IMR-90 (cell line): ENCODE measurements at regions not wholly inside any gene's neighbourhood (a gene's known extent, or its start where the extent isn't known, plus 50 kb on each side); places are given as distances from the start of the nearest gene placed in this dataset.

ENCODE experiments used
- ATAC-seq: fragments of 200-7000 bp; cut with Tn5 transposase; 2 replicates; pipeline ENCODE4 v1.9.1; 2020; ENCODE audit warnings: low read depth, mild to moderate bottlenecking, moderate library complexity
- BruUV-seq: library from RNA; stranded (reverse); fragments of 400-500 nt; replicated peaks from 2 replicates; lab custom pipeline; 2021; lab: Mats Ljungman, UMichigan
- CTCF ChIA-PET: fragments of 300-600 bp; formaldehyde crosslinking; extraction: SDS; loops from one replicate; lab custom pipeline; 2021; ENCODE audit warnings: antibody characterized with exemption; lab: Yijun Ruan, JAX
- POLR2A ChIA-PET: fragments of 300-600 bp; sonication (Branson Sonifier 250); formaldehyde crosslinking; loops from one replicate; lab custom pipeline; 2022; ENCODE audit warnings: antibody characterized with exemption; ENCODE audit not compliant: unreplicated experiment; lab: Charles Lee
- DNase-seq: peaks from one replicate; pipeline ENCODE4 v3.0.0; 2013
- H2AFZ ChIP-seq: replicated peaks from 2 replicates; pipeline ENCODE3; 2013; ENCODE audit warnings: low read length, mild to moderate bottlenecking; ENCODE audit not compliant: poor library complexity
- H2AK5ac ChIP-seq: 2 replicates; pipeline ENCODE4 v1.6.1; 2013; ENCODE audit warnings: low read depth, low read length, inconsistent platforms
- H2AK9ac ChIP-seq: replicated peaks from 2 replicates; pipeline ENCODE3; 2013; ENCODE audit warnings: mild to moderate bottlenecking, low read depth, low read length, moderate library complexity; ENCODE audit not compliant: poor library complexity
- H2BK120ac ChIP-seq: 2 replicates; pipeline ENCODE4 v1.6.1; 2013; ENCODE audit warnings: low read depth, low read length, inconsistent platforms
- H2BK15ac ChIP-seq: 3 replicates; pipeline ENCODE4 v1.6.1; 2013; ENCODE audit warnings: low read depth, low read length, inconsistent platforms
- H2BK20ac ChIP-seq: 2 replicates; pipeline ENCODE4 v1.6.1; 2013; ENCODE audit warnings: low read depth, mild to moderate bottlenecking, inconsistent platforms, low read length, moderate library complexity
- H2BK5ac ChIP-seq: 2 replicates; pipeline ENCODE4 v1.6.1; 2013; ENCODE audit warnings: mild to moderate bottlenecking, low read depth, low read length, inconsistent platforms; ENCODE audit not compliant: poor library complexity, severe bottlenecking
- H3K14ac ChIP-seq: replicated peaks from 2 replicates; pipeline ENCODE4 v1.6.1; 2013; ENCODE audit warnings: low read depth, low read length, inconsistent platforms
- H3K18ac ChIP-seq: 2 replicates; pipeline ENCODE4 v1.6.1; 2013; ENCODE audit warnings: low read depth, low read length, control low read depth
- H3K23ac ChIP-seq: 2 replicates; pipeline ENCODE4 v1.6.1; 2013; ENCODE audit warnings: low read depth, low read length, inconsistent platforms
- H3K27ac ChIP-seq: 2 replicates; pipeline ENCODE4 v1.5.1; 2013; ENCODE audit warnings: mild to moderate bottlenecking, control low read depth, low read length; ENCODE audit not compliant: insufficient read depth
- H3K27me3 ChIP-seq: 2 replicates; pipeline ENCODE4 v1.6.1; 2013; ENCODE audit warnings: low read length; ENCODE audit not compliant: control insufficient read depth, insufficient read depth
- H3K36me3 ChIP-seq: 2 replicates; pipeline ENCODE4 v1.6.1; 2013; ENCODE audit warnings: low read length, mixed read lengths; ENCODE audit not compliant: control insufficient read depth, insufficient read depth
- H3K4ac ChIP-seq: 2 replicates; pipeline ENCODE4 v1.6.1; 2013; ENCODE audit warnings: low read depth, low read length, inconsistent platforms
- H3K4me1 ChIP-seq: 2 replicates; pipeline ENCODE4 v1.6.1; 2013; ENCODE audit warnings: low read length, mixed read lengths; ENCODE audit not compliant: control insufficient read depth, insufficient read depth
- H3K4me2 ChIP-seq: 2 replicates; pipeline ENCODE4 v1.6.1; 2013; ENCODE audit warnings: low read depth, mild to moderate bottlenecking, control low read depth, low read length, moderate library complexity
- H3K4me3 ChIP-seq: 2 replicates; pipeline ENCODE4 v1.5.1; 2013; ENCODE audit warnings: low read depth, mild to moderate bottlenecking, control low read depth, low read length, moderate library complexity; ENCODE audit not compliant: insufficient read depth
- H3K56ac ChIP-seq: 2 replicates; pipeline ENCODE4 v1.6.1; 2013; ENCODE audit warnings: low read length, inconsistent platforms; ENCODE audit not compliant: insufficient read depth; ENCODE audit errors: extremely low read depth
- H3K79me1 ChIP-seq, 2 experiments: 2 replicates each; pipeline ENCODE4 v1.6.1; 2013; ENCODE audit warnings: low read length in 2 of 2, inconsistent platforms in 1 of 2, low read depth in 1 of 2
- H3K9ac ChIP-seq: 2 replicates; pipeline ENCODE4 v1.6.1; 2013; ENCODE audit warnings: low read depth, low read length, control low read depth
- H3K9me1 ChIP-seq: 2 replicates; pipeline ENCODE4 v1.6.1; 2013; ENCODE audit warnings: low read length, inconsistent platforms; ENCODE audit not compliant: insufficient read depth
- H3K9me3 ChIP-seq: 2 replicates; pipeline ENCODE4 v1.6.1; 2013; ENCODE audit warnings: low read length; ENCODE audit not compliant: control insufficient read depth, insufficient read depth
- H4K20me1 ChIP-seq: 2 replicates; pipeline ENCODE4 v1.6.1; 2013; ENCODE audit warnings: low read length, inconsistent platforms; ENCODE audit not compliant: insufficient read depth
- H4K5ac ChIP-seq: 2 replicates; pipeline ENCODE4 v1.6.1; 2013; ENCODE audit warnings: mild to moderate bottlenecking, low read depth, low read length, control low read depth
- H4K8ac ChIP-seq, 2 experiments: 2 replicates each; pipeline ENCODE4 v1.6.1; 2013; ENCODE audit warnings: low read depth in 2 of 2, low read length in 2 of 2, control low read depth in 1 of 2, inconsistent platforms in 1 of 2
- H4K91ac ChIP-seq: 2 replicates; pipeline ENCODE4 v1.6.1; 2013; ENCODE audit warnings: low read depth, low read length, inconsistent platforms; ENCODE audit not compliant: insufficient read depth
- BHLHE40 ChIP-seq: fragments of 150-350 bp; IDR thresholded peaks from 2 replicates; pipeline ENCODE4 v1.6.1; 2016; ENCODE audit warnings: mild to moderate bottlenecking, low read depth, low read length
- FOS ChIP-seq: fragments of 150-350 bp; IDR thresholded peaks from 2 replicates; pipeline ENCODE4 v1.6.1; 2016; ENCODE audit warnings: low read depth, low read length
- MAZ ChIP-seq: IDR thresholded peaks from 2 replicates; pipeline ENCODE4 v1.6.1; 2012; ENCODE audit warnings: low read depth, mild to moderate bottlenecking, low read length, improper control_type of control experiment, moderate library complexity, borderline replicate concordance
- MXI1 ChIP-seq: IDR thresholded peaks from 2 replicates; pipeline ENCODE4 v1.6.1; 2012; ENCODE audit warnings: low read depth, mild to moderate bottlenecking, low read length, moderate library complexity, borderline replicate concordance
- POLR2A ChIP-seq: IDR thresholded peaks from 2 replicates; pipeline ENCODE4 v1.6.1; 2012; ENCODE audit warnings: mild to moderate bottlenecking, low read depth, low read length
- WGBS, 2 experiments: methylation state at CpG; one replicate each; pipeline versions ENCODE4 v1.1.5 to v1.1.7; 2013; ENCODE audit warnings: missing lambda C conversion rate in 2 of 2; ENCODE audit not compliant: insufficient read length in 1 of 2; ENCODE audit errors: extremely low coverage in 2 of 2; 5-methylcytosine and 5-hydroxymethylcytosine counted together
- dilution Hi-C: fragments of 300-500 bp; cut with HindIII; formaldehyde crosslinking; loops from one replicate; pipeline ENCODE4 v1.14.3; 2018; ENCODE audit warnings: low sequenced_read_pairs; ENCODE audit not compliant: unreplicated experiment
- in situ Hi-C: fragments of 300-500 bp; cut with MboI; formaldehyde crosslinking; loops from 3 replicates; pipeline ENCODE4 v1.14.3; 2019; ENCODE audit warnings: low sequenced_read_pairs, inconsistent platforms, mixed read lengths
- intact Hi-C: fragments of 100-400 bp; cut with micrococcal nuclease; formaldehyde crosslinking; loops from 2 replicates; pipeline ENCODE4 v1.10.0; 2022
- TF ChIP-seq, protein P1 (sequence below): fragments of 150-350 bp; IDR thresholded peaks from 2 replicates; pipeline ENCODE4 v1.6.1; 2016; ENCODE audit warnings: low read depth, mild to moderate bottlenecking, low read length, moderate library complexity, borderline replicate concordance
- TF ChIP-seq, protein P2 (sequence below): conservative IDR thresholded peaks from 2 replicates; pipeline ENCODE4 v1.5.1; 2012; ENCODE audit warnings: mild to moderate bottlenecking, low read depth, low read length, improper control_type of control experiment
- TF ChIP-seq, protein P3 (sequence below): fragments of 150-350 bp; IDR thresholded peaks from 2 replicates; pipeline ENCODE4 v1.6.1; 2017; ENCODE audit warnings: mild to moderate bottlenecking, antibody characterized with exemption, low read length, low read depth

DNA sequence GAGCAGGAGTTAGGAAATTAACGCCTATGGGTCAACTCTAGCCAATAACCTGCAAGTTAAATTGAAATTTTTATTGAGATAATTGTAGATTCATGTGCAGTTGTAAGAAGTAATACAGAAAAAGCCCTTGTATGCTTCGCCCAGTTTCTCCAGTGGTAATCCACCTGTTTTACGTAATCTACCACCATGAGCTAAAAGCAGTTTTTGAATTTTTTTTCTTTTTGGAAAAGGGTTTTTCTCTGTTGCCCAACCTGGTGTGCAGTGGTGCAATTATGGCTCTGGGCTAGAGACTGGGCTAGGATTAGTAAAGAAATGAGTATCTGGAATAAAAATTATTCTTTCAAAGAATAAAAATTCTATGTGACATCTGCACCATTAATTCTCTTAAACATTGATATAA lies 116.2 kb downstream of the ZFP64 start:
- H3K18ac ChIP-seq: no peak overlapping the region

More for the DNA sequence above, 116.2 kb downstream of the ZFP64 start:
- Histone ChIP-seq H3K27me3 (no peaks in the 10 kb centered on the region), H3K27ac (no peak overlapping the region), H3K36me3 (no peaks in the 10 kb centered on the region; the same call in 1 of the 2 replicates), H4K91ac (no peak overlapping the region), H2AK9ac (no peak overlapping the region), H3K23ac (no peak overlapping the region), H3K9ac (no peak overlapping the region), H3K14ac (no peak overlapping the region), H2AK5ac (no peak overlapping the region), H4K20me1 (no peaks in the 10 kb centered on the region), H3K56ac (no peak overlapping the region), H3K9me1 (0 out of 2 replicates have a peak, but pooled peaks cover 3% of the 10 kb centered on the region), H4K5ac (no peak overlapping the region), H2BK5ac (no peak overlapping the region), H2BK15ac (no peak overlapping the region), H2BK20ac (no peak overlapping the region), H3K4me2 (no peak overlapping the region), H3K9me3 (peaks cover 3% of the 10 kb centered on the region; the same call in 1 of the 2 replicates), H2BK120ac (no peak overlapping the region), H3K4me3 (no peak overlapping the region), H3K79me1 (no peaks in the 10 kb centered on the region), H4K8ac (no peak overlapping the region), H3K4me1 (peaks cover 2% of the 10 kb centered on the region; the same call in 1 of the 2 replicates), H2AFZ (no peak overlapping the region), H3K4ac (no peak overlapping the region)
- no CpG with 5 or more reads among the region's 3 CpGs for WGBS, 2 experiments
- ATAC-seq: no peak
- POLR2A ChIA-PET: no interaction called here
- CTCF ChIA-PET: no interaction called here
- TF ChIP-seq MAZ (no peak), POLR2A (no peak), MXI1 (no peak), BHLHE40 (no peak), FOS (no peak)
- TF ChIP-seq, protein P1, sequence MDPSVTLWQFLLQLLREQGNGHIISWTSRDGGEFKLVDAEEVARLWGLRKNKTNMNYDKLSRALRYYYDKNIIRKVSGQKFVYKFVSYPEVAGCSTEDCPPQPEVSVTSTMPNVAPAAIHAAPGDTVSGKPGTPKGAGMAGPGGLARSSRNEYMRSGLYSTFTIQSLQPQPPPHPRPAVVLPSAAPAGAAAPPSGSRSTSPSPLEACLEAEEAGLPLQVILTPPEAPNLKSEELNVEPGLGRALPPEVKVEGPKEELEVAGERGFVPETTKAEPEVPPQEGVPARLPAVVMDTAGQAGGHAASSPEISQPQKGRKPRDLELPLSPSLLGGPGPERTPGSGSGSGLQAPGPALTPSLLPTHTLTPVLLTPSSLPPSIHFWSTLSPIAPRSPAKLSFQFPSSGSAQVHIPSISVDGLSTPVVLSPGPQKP: no peak
- TF ChIP-seq, protein P2, sequence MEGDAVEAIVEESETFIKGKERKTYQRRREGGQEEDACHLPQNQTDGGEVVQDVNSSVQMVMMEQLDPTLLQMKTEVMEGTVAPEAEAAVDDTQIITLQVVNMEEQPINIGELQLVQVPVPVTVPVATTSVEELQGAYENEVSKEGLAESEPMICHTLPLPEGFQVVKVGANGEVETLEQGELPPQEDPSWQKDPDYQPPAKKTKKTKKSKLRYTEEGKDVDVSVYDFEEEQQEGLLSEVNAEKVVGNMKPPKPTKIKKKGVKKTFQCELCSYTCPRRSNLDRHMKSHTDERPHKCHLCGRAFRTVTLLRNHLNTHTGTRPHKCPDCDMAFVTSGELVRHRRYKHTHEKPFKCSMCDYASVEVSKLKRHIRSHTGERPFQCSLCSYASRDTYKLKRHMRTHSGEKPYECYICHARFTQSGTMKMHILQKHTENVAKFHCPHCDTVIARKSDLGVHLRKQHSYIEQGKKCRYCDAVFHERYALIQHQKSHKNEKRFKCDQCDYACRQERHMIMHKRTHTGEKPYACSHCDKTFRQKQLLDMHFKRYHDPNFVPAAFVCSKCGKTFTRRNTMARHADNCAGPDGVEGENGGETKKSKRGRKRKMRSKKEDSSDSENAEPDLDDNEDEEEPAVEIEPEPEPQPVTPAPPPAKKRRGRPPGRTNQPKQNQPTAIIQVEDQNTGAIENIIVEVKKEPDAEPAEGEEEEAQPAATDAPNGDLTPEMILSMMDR: no peak
- TF ChIP-seq, protein P3, sequence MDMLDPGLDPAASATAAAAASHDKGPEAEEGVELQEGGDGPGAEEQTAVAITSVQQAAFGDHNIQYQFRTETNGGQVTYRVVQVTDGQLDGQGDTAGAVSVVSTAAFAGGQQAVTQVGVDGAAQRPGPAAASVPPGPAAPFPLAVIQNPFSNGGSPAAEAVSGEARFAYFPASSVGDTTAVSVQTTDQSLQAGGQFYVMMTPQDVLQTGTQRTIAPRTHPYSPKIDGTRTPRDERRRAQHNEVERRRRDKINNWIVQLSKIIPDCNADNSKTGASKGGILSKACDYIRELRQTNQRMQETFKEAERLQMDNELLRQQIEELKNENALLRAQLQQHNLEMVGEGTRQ: no peak
- in situ Hi-C loops: loop anchor here (25.0 kb wide), 1 partner anchor 1088 kb away; no protein-coding TSS in a partner anchor
- intact Hi-C loops: no loop called here
- BruUV-seq: no TSS peak
- DNase-seq: no peak
- dilution Hi-C loops: no loop called here
